ENCODE measurements at regions not wholly inside any gene's neighbourhood (a gene's known extent, or its start where the extent isn't known, plus 50 kb on each side); places are given as distances from the start of the nearest gene placed in this dataset.
A peak's percentile ranks its signal among the peaks of the same experiment; 100 is the strongest.

- Histone ChIP-seq H3K79me2 (ENCODE audit: insufficient read depth, low read length) (no peaks in the 10 kb centered on the region), H3K4me2 (ENCODE audit: insufficient read depth, low read length) (no peak overlapping the region), H3K27ac (ENCODE audit: low read depth, low read length) (no peak overlapping the region), H3K4me1 (ENCODE audit: insufficient read depth, low read length) (peaks cover 3% of the 10 kb centered on the region), H4K20me1 (ENCODE audit: insufficient read depth, low read length) (no peaks in the 10 kb centered on the region), H2AFZ (ENCODE audit: low read length) (peak overlapping the region; percentile 63), H3K27me3 (ENCODE audit: insufficient read depth, low read length) (no peaks in the 10 kb centered on the region), H3K4me3 (ENCODE audit: insufficient read depth, low read length) (no peak overlapping the region), H3K9me3 (ENCODE audit: low read depth, low read length) (no peaks in the 10 kb centered on the region), H3K36me3 (ENCODE audit: insufficient read depth, low read length) (no peaks in the 10 kb centered on the region)
- DNase-seq (ENCODE audit: insufficient read length, low spot score, missing footprints): peak; percentile 65
- no peak for TF ChIP-seq CTCF (IDR thresholded peaks at IDR 0.05; ENCODE audit: extremely low read depth, low read depth, low read length)
These were observed 104.5 kb downstream of the NGF start for GRCh38 chr1:115233598-115233997.

- Histone ChIP-seq H3K79me2 (ENCODE audit: insufficient read depth, low read length) (no peaks in the 10 kb centered on the region), H3K4me2 (ENCODE audit: insufficient read depth, low read length) (no peak overlapping the region), H3K27ac (ENCODE audit: low read depth, low read length) (no peak overlapping the region), H3K27me3 (ENCODE audit: insufficient read depth, low read length) (no peaks in the 10 kb centered on the region), H2AFZ (ENCODE audit: low read length) (no peak overlapping the region), H4K20me1 (ENCODE audit: insufficient read depth, low read length) (no peaks in the 10 kb centered on the region), H3K4me1 (ENCODE audit: insufficient read depth, low read length) (peaks cover 15% of the 10 kb centered on the region), H3K9me3 (ENCODE audit: low read depth, low read length) (no peaks in the 10 kb centered on the region), H3K4me3 (ENCODE audit: insufficient read depth, low read length) (no peak overlapping the region), H3K36me3 (ENCODE audit: insufficient read depth, low read length) (no peaks in the 10 kb centered on the region)
- no peak for DNase-seq (ENCODE audit: insufficient read length, low spot score, missing footprints)
- no peak for TF ChIP-seq CTCF (IDR thresholded peaks at IDR 0.05; ENCODE audit: extremely low read depth, low read depth, low read length)
These were observed 107.8 kb downstream of the NGF start for GRCh38 chr1:115230281-115230680.

- Histone ChIP-seq H3K79me2 (ENCODE audit: insufficient read depth, low read length) (no peaks in the 10 kb centered on the region), H3K27ac (ENCODE audit: low read depth, low read length) (no peak overlapping the region), H3K4me1 (ENCODE audit: insufficient read depth, low read length) (peaks cover 15% of the 10 kb centered on the region), H4K20me1 (ENCODE audit: insufficient read depth, low read length) (no peaks in the 10 kb centered on the region), H3K36me3 (ENCODE audit: insufficient read depth, low read length) (no peaks in the 10 kb centered on the region), H3K4me3 (ENCODE audit: insufficient read depth, low read length) (no peak overlapping the region), H3K27me3 (ENCODE audit: insufficient read depth, low read length) (no peaks in the 10 kb centered on the region), H3K4me2 (ENCODE audit: insufficient read depth, low read length) (no peak overlapping the region), H2AFZ (ENCODE audit: low read length) (no peak overlapping the region), H3K9me3 (ENCODE audit: low read depth, low read length) (no peaks in the 10 kb centered on the region)
- TF ChIP-seq CTCF (IDR thresholded peaks at IDR 0.05; ENCODE audit: extremely low read depth, low read depth, low read length): no peak
- DNase-seq (ENCODE audit: insufficient read length, low spot score, missing footprints): no peak
These were observed 109.0 kb downstream of the NGF start for GRCh38 chr1:115229016-115229415.

GRCh38 chr1:115228191-115228590 lies 109.9 kb downstream of the NGF start:
- peak overlapping the region; percentile 64 for H3K4me2 ChIP-seq (ENCODE audit: insufficient read depth, low read length)
- peaks cover 15% of the 10 kb centered on the region for H3K4me1 ChIP-seq (ENCODE audit: insufficient read depth, low read length)
- TF ChIP-seq CTCF (IDR thresholded peaks at IDR 0.05; ENCODE audit: extremely low read depth, low read depth, low read length): no peak
- H3K36me3 ChIP-seq (ENCODE audit: insufficient read depth, low read length): no peaks in the 10 kb centered on the region
- peak overlapping the region; percentile 12 for H2AFZ ChIP-seq (ENCODE audit: low read length)
- H3K79me2 ChIP-seq (ENCODE audit: insufficient read depth, low read length): no peaks in the 10 kb centered on the region
- H4K20me1 ChIP-seq (ENCODE audit: insufficient read depth, low read length): no peaks in the 10 kb centered on the region
- peak overlapping the region; percentile 32 for H3K4me3 ChIP-seq (ENCODE audit: insufficient read depth, low read length)
- peak overlapping the region; percentile 50 for H3K27ac ChIP-seq (ENCODE audit: low read depth, low read length)
- no peaks in the 10 kb centered on the region for H3K27me3 ChIP-seq (ENCODE audit: insufficient read depth, low read length)
- H3K9me3 ChIP-seq (ENCODE audit: low read depth, low read length): no peaks in the 10 kb centered on the region
- no peak for DNase-seq (ENCODE audit: insufficient read length, low spot score, missing footprints)

All from osteoblast (primary cell).